Breast epithelium (tissue), 4 donors: ENCODE measurements at regions not wholly inside any gene's neighbourhood (a gene's known extent, or its start where the extent isn't known, plus 50 kb on each side); places are given as distances from the start of the nearest gene placed in this dataset.

Experiments used
- DNase-seq, 2 donors: peaks; one replicate each; pipeline ENCODE4 v3.0.0-alpha.2; 2019; ENCODE audit warnings: low spot score in 2 of 2
- H3K27ac ChIP-seq, 2 donors: fragments of 200-600 bp; sonication (generic) in 1 of 2; one replicate each; pipeline ENCODE4 v1.5.1; 2016 to 2019; ENCODE audit warnings: mild to moderate bottlenecking in 1 of 2
- H3K27me3 ChIP-seq, 2 donors: fragments of 200-600 bp; sonication (generic) in 1 of 2; one replicate each; pipeline versions ENCODE4 v1.5.1 to v1.6.0; 2017 to 2019; ENCODE audit warnings: control low read depth in 1 of 2, mild to moderate bottlenecking in 1 of 2
- H3K36me3 ChIP-seq: fragments of 200-600 bp; one replicate; pipeline ENCODE4 v1.5.1; 2019
- H3K4me1 ChIP-seq, 2 donors: fragments of 200-600 bp; sonication (generic); one replicate each; pipeline ENCODE4 v1.5.1; 2016 to 2019; ENCODE audit warnings: control low read depth in 1 of 2
- H3K4me3 ChIP-seq, 3 donors: fragments of 200-600 bp; sonication (generic); 1 replicate in 2 of 3; 2 replicates in 1 of 3; pipeline ENCODE4 v1.5.1; 2016 to 2019; ENCODE audit warnings: mild to moderate bottlenecking in 3 of 3, moderate library complexity in 2 of 3
- H3K9me3 ChIP-seq, 2 donors: fragments of 200-600 bp; sonication (generic) in 1 of 2; one replicate each; pipeline ENCODE4 v1.5.1; 2016 to 2019; ENCODE audit warnings: control low read depth in 1 of 2
- POLR2A ChIP-seq: fragments of 450-650 bp; IDR thresholded peaks from one replicate; pipeline ENCODE4 v1.6.1; 2016; ENCODE audit warnings: antibody characterized with exemption, mild to moderate bottlenecking, moderate library complexity
- POLR2AphosphoS5 ChIP-seq, 3 donors: sonication (generic); formaldehyde crosslinking; IDR thresholded peaks; one replicate each; pipeline ENCODE4 v1.6.1; 2017; ENCODE audit warnings: antibody characterized with exemption in 3 of 3
- intact Hi-C: fragments of 100-400 bp; cut with DNase I; formaldehyde crosslinking; loops from one replicate; pipeline ENCODE4 v1.15.1; 2023; ENCODE audit warnings: low total_unique reads
- TF ChIP-seq, protein P1 (sequence below), 3 donors: fragments of 450-650 bp; IDR thresholded peaks; one replicate each; pipeline ENCODE4 v1.5.1; 2016 to 2017; ENCODE audit warnings: antibody characterized with exemption in 3 of 3, mild to moderate bottlenecking in 3 of 3, moderate library complexity in 3 of 3

DNA sequence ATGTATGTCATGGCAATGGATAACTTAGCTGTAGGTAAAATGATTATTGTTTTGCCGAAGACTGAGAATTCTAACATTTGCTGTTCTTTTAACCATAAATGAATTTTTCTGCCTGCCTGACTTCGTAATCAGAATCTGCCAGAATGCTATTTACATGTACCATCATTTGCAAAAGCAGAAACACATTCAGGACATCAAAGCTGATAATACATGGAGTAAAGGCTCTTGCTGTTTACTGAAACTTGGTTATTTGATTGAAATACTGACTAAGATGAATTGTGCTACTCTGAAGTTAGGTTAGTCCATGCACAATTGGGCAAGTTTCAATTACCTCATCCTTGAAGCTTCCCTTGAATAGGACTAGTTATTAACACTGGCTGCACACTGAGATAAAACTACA is 293.8 kb downstream of the PLA2G4A start:
- no peaks in the 10 kb centered on the region for H3K9me3 ChIP-seq
- DNase-seq, result no peak
- H3K4me3 ChIP-seq, result no peak overlapping the region
- H3K36me3 ChIP-seq, result no peaks in the 10 kb centered on the region
- intact Hi-C loops, result no loop called here
- no peak overlapping the region for H3K27ac ChIP-seq
- no peaks in the 10 kb centered on the region for H3K4me1 ChIP-seq
- no peaks in the 10 kb centered on the region for H3K27me3 ChIP-seq
- TF ChIP-seq, protein P1, sequence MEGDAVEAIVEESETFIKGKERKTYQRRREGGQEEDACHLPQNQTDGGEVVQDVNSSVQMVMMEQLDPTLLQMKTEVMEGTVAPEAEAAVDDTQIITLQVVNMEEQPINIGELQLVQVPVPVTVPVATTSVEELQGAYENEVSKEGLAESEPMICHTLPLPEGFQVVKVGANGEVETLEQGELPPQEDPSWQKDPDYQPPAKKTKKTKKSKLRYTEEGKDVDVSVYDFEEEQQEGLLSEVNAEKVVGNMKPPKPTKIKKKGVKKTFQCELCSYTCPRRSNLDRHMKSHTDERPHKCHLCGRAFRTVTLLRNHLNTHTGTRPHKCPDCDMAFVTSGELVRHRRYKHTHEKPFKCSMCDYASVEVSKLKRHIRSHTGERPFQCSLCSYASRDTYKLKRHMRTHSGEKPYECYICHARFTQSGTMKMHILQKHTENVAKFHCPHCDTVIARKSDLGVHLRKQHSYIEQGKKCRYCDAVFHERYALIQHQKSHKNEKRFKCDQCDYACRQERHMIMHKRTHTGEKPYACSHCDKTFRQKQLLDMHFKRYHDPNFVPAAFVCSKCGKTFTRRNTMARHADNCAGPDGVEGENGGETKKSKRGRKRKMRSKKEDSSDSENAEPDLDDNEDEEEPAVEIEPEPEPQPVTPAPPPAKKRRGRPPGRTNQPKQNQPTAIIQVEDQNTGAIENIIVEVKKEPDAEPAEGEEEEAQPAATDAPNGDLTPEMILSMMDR (IDR thresholded peaks at IDR 0.05), result no peak
- no peak for TF ChIP-seq POLR2AphosphoS5 (IDR thresholded peaks at IDR 0.05)
- no peak for TF ChIP-seq POLR2A

DNA sequence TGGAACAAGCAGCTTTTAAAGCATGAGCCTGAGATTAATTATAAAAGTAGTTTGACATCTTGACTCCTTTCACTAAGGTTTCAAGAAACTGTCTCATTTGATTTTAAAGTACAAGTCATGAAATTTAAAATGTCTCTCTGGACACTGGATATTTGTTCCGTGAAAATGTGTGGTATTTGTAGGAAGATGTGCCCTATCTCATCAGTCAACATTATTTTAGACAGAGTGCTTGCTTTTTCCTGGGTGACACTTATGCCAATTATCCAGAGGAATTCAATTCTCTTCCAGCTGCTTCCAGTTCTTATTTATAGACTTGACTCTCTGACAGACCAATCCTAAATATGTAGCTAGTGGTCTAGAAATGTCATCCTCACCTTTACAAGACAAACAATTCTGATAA is 300.4 kb downstream of the PLA2G4A start:
- Histone ChIP-seq H3K4me1 (no peaks in the 10 kb centered on the region), H3K27ac (no peak overlapping the region), H3K27me3 (no peaks in the 10 kb centered on the region), H3K36me3 (no peaks in the 10 kb centered on the region), H3K9me3 (peaks cover 0 to 6% of the 10 kb centered on the region in 2 donors), H3K4me3 (no peak overlapping the region)
- intact Hi-C loops, result no loop called here
- DNase-seq, result no peak
- TF ChIP-seq POLR2AphosphoS5 (IDR thresholded peaks at IDR 0.05) (no peak), POLR2A (no peak)
- TF ChIP-seq, protein P1 (IDR thresholded peaks at IDR 0.05), result no peak

DNA sequence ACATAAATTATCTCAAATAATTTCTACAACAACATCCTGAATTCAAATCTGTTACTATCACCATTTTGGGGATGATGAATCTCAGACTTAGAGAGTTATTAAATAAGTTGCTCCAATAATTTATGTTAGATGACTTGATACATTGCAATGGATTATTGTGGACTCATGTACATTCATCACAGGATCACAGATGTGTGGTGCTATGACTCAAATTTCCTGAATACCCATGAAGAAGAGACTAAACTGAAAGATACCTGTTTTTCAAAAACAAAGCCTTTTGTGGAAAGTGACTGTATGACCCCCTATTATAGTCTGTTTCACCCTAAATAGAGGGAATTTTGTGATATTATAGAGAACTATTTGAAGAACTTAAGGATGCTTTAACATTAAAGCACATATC is 315.0 kb downstream of the PLA2G4A start:
- intact Hi-C loops, result no loop called here
- no peaks in the 10 kb centered on the region for H3K27me3 ChIP-seq
- H3K9me3 ChIP-seq, result peaks cover 0 to 3% of the 10 kb centered on the region in 2 donors
- no peak for DNase-seq
- TF ChIP-seq POLR2AphosphoS5 (IDR thresholded peaks at IDR 0.05) (no peak), POLR2A (no peak)
- TF ChIP-seq, protein P1 (IDR thresholded peaks at IDR 0.05), result no peak
- no peaks in the 10 kb centered on the region for H3K4me1 ChIP-seq
- no peaks in the 10 kb centered on the region for H3K36me3 ChIP-seq
- H3K4me3 ChIP-seq, result no peak overlapping the region
- no peak overlapping the region for H3K27ac ChIP-seq

DNA sequence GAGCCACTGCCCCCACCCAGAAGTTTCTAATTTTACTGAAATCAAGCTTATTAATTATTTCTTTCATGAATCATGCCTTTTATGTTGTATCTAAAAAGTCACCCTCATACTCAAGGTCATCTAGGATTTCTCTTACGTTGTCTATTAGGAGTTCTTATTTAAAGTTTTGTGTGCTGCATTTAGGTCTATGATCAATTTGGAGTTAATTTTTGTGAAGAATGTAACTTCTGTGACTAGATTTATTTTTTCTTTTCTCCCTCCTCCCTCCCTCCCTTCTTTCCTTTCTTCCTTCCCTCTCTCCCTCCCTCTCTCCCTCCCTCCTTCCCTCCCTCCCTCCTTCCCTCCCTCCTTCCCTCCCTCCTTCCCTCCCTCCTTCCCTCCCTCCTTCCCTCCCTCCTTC is 317.6 kb downstream of the PLA2G4A start:
- H3K36me3 ChIP-seq, result no peaks in the 10 kb centered on the region
- no peak for DNase-seq
- TF ChIP-seq POLR2AphosphoS5 (IDR thresholded peaks at IDR 0.05) (no peak), POLR2A (no peak)
- TF ChIP-seq, protein P1 (IDR thresholded peaks at IDR 0.05), result no peak
- intact Hi-C loops, result no loop called here
- H3K9me3 ChIP-seq, result peaks cover 4 to 18% of the 10 kb centered on the region in 2 donors
- H3K4me3 ChIP-seq, result no peak overlapping the region
- no peaks in the 10 kb centered on the region for H3K27me3 ChIP-seq
- H3K4me1 ChIP-seq, result no peaks in the 10 kb centered on the region
- H3K27ac ChIP-seq, result no peak overlapping the region

DNA sequence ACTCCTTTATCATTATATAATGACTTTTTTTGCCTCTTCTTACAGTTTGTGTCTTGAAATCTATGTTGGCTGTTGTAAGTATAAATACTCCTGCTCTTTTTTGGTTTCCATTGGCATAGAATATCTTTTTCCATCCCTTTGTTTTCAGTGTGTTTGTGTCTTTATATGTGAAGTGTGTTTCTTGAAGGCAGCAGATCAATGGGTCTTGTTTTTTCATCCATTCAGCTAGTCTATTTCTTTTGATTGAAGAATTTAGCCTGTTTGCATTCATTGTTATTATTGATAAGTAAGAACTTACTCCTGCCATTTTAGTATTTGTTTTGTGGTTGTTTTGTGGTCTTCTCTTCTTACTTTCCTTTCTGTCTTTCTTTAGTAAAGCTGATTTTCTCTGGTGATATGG is 322.8 kb downstream of the PLA2G4A start:
- H3K27ac ChIP-seq, result no peak overlapping the region

More for the DNA sequence above, 322.8 kb downstream of the PLA2G4A start:
- H3K9me3 ChIP-seq, result peaks cover 17 to 47% of the 10 kb centered on the region in 2 donors
- DNase-seq, result no peak
- no peaks in the 10 kb centered on the region for H3K36me3 ChIP-seq
- no peaks in the 10 kb centered on the region for H3K4me1 ChIP-seq
- no peaks in the 10 kb centered on the region for H3K27me3 ChIP-seq
- no peak overlapping the region for H3K4me3 ChIP-seq
- intact Hi-C loops, result no loop called here
- TF ChIP-seq, protein P1 (IDR thresholded peaks at IDR 0.05), result no peak
- no peak for TF ChIP-seq POLR2A
- no peak for TF ChIP-seq POLR2AphosphoS5 (IDR thresholded peaks at IDR 0.05)
